Naive thymus-derived CD4-positive, alpha-beta T cell (primary cell): ENCODE measurements at regions not wholly inside any gene's neighbourhood (a gene's known extent, or its start where the extent isn't known, plus 50 kb on each side); places are given as distances from the start of the nearest gene placed in this dataset.

Experiments used
- ATAC-seq: fragments of 150-1000 bp; cut with Tn5 transposase; 2 replicates; pipeline ENCODE4 v1.10.0; 2021; ENCODE audit warnings: mild to moderate bottlenecking, moderate library complexity
- CTCF ChIA-PET: fragments of 350-600 bp; sonication (Branson Sonifier 250); formaldehyde crosslinking; loops from one replicate; lab custom pipeline; 2021; ENCODE audit warnings: antibody characterized with exemption; lab: Charles Lee
- POLR2A ChIA-PET: fragments of 350-600 bp; sonication (Branson Sonifier 250); formaldehyde crosslinking; loops from one replicate; lab custom pipeline; 2021; ENCODE audit warnings: antibody characterized with exemption, inconsistent platforms; lab: Charles Lee
- DNase-seq, 9 donors: peaks; one replicate each; pipeline versions ENCODE4 v3.0.0 to v3.0.0-alpha.2; 2020 to 2022; ENCODE audit warnings: mixed read lengths in 1 of 9
- H3K27ac ChIP-seq: one replicate; pipeline ENCODE4 v1.7.0; 2013; ENCODE audit warnings: mild to moderate bottlenecking, low read depth, low read length, moderate library complexity
- H3K27me3 ChIP-seq, 2 donors: one replicate each; pipeline ENCODE4 v1.7.0; 2013; ENCODE audit warnings: low read length in 2 of 2, mild to moderate bottlenecking in 2 of 2, moderate library complexity in 2 of 2; ENCODE audit not compliant: control insufficient read depth in 2 of 2, insufficient read depth in 2 of 2
- H3K36me3 ChIP-seq, 3 experiments: 1 replicate in 2 of 3; 2 replicates in 1 of 3; pipeline ENCODE4 v1.7.0; 2013; ENCODE audit warnings: low read length in 3 of 3, mild to moderate bottlenecking in 3 of 3, moderate library complexity in 1 of 3; ENCODE audit not compliant: insufficient read depth in 3 of 3, control insufficient read depth in 2 of 3
- H3K4me1 ChIP-seq, 2 donors: one replicate each; pipeline ENCODE4 v1.7.0; 2013; ENCODE audit warnings: low read length in 2 of 2, mild to moderate bottlenecking in 2 of 2, moderate library complexity in 1 of 2; ENCODE audit not compliant: control insufficient read depth in 2 of 2, insufficient read depth in 2 of 2
- H3K4me3 ChIP-seq: 2 replicates; pipeline ENCODE4 v1.7.0; 2013; ENCODE audit warnings: mild to moderate bottlenecking, low read length
- H3K9me3 ChIP-seq, 3 experiments: 1 replicate in 2 of 3; 2 replicates in 1 of 3; pipeline ENCODE4 v1.7.0; 2013; ENCODE audit warnings: low read length in 3 of 3; ENCODE audit not compliant: control insufficient read depth in 2 of 3
- H3K27ac Mint-ChIP-seq, 9 donors: one replicate each; pipeline ENCODE4 v1.8.0; 2020 to 2022; ENCODE audit warnings: mixed read lengths in 9 of 9, mild to moderate bottlenecking in 8 of 9, moderate library complexity in 5 of 9, inconsistent platforms in 2 of 9
- H3K27me3 Mint-ChIP-seq, 5 donors: one replicate each; pipeline ENCODE4 v1.8.0; 2021 to 2022; ENCODE audit warnings: mixed read lengths in 5 of 5, mild to moderate bottlenecking in 1 of 5
- H3K36me3 Mint-ChIP-seq, 5 donors: one replicate each; pipeline ENCODE4 v1.8.0; 2020 to 2022; ENCODE audit warnings: mixed read lengths in 5 of 5, mild to moderate bottlenecking in 3 of 5, inconsistent platforms in 1 of 5
- H3K4me1 Mint-ChIP-seq, 7 donors: one replicate each; pipeline ENCODE4 v1.8.0; 2020 to 2022; ENCODE audit warnings: mixed read lengths in 7 of 7, mild to moderate bottlenecking in 3 of 7, inconsistent platforms in 1 of 7
- H3K4me3 Mint-ChIP-seq, 10 donors: one replicate each; pipeline ENCODE4 v1.8.0; 2020 to 2022; ENCODE audit warnings: mild to moderate bottlenecking in 10 of 10, mixed read lengths in 10 of 10, moderate library complexity in 6 of 10, inconsistent platforms in 2 of 10
- H3K9me3 Mint-ChIP-seq, 11 donors: one replicate each; pipeline ENCODE4 v1.8.0; 2020 to 2022; ENCODE audit warnings: mixed read lengths in 11 of 11, mild to moderate bottlenecking in 4 of 11, inconsistent platforms in 1 of 11, moderate library complexity in 1 of 11
- intact Hi-C, 2 donors: fragments of 100-400 bp; cut with micrococcal nuclease; formaldehyde crosslinking; loops; one replicate each; pipeline ENCODE4 v1.15.1; 2023

DNA sequence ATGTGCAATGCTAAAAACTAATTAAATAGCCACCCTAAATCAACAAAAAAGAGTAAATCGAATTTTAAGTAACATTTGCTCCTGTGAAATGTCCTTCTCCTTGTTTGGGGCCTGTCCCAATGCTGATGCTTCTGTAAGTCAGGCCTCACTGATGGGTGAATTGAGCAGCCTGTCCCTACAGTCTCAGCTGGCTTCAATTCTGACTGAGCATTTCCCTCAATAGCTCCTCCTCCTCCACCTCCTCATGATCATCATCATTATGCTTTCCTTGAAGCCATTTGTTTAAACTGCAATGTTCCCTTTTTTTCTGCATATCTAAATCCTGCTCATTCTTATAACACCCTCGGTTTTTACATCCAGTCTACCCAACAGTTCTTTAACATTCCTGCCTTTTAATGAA lies 137.2 kb upstream of the CELF4 start:
- intact Hi-C loops, result no loop called here
- ChIA-PET POLR2A (no interaction called here), CTCF (no interaction called here)
- H3K27ac ChIP-seq, result no peak overlapping the region
- H3K27me3 ChIP-seq, result no peaks in the 10 kb centered on the region
- Mint-ChIP-seq H3K36me3 (no peaks in the 10 kb centered on the region), H3K4me1 (no peaks in the 10 kb centered on the region), H3K9me3 (peaks cover 0 to 8% (median 0%) of the 10 kb centered on the region in 11 donors), H3K27me3 (no peaks in the 10 kb centered on the region), H3K27ac (no peak overlapping the region), H3K4me3 (no peak overlapping the region)
- no peaks in the 10 kb centered on the region for H3K9me3 ChIP-seq
- ATAC-seq (no peak), DNase-seq (no peak)
- no peak overlapping the region for H3K4me3 ChIP-seq
- no peaks in the 10 kb centered on the region for H3K36me3 ChIP-seq
- H3K4me1 ChIP-seq, result no peaks in the 10 kb centered on the region

- H3K4me3 Mint-ChIP-seq, result no peak overlapping the region
- H3K9me3 ChIP-seq, result no peaks in the 10 kb centered on the region
- H3K27ac Mint-ChIP-seq, result no peak overlapping the region
- H3K36me3 ChIP-seq, result no peaks in the 10 kb centered on the region
- DNase-seq, result no peak
- H3K9me3 Mint-ChIP-seq, result peaks cover 0 to 8% (median 0%) of the 10 kb centered on the region in 11 donors
- no peaks in the 10 kb centered on the region for H3K4me1 ChIP-seq
- H3K27me3 Mint-ChIP-seq, result peaks cover 0 to 5% (median 0%) of the 10 kb centered on the region in 5 donors
- H3K27ac ChIP-seq, result no peak overlapping the region
- H3K27me3 ChIP-seq, result no peaks in the 10 kb centered on the region
- POLR2A ChIA-PET, result no interaction called here
- ATAC-seq, result no peak
- intact Hi-C loops, result no loop called here
- no peak overlapping the region for H3K4me3 ChIP-seq
- CTCF ChIA-PET, result no interaction called here
- no peaks in the 10 kb centered on the region for H3K4me1 Mint-ChIP-seq
- H3K36me3 Mint-ChIP-seq, result no peaks in the 10 kb centered on the region
These were observed 136.4 kb upstream of the CELF4 start for GRCh38 chr18:37701967-37702366.

- Mint-ChIP-seq H3K4me1 (no peaks in the 10 kb centered on the region), H3K9me3 (peaks cover 0 to 16% (median 0%) of the 10 kb centered on the region in 11 donors), H3K27me3 (peaks cover 0 to 6% (median 0%) of the 10 kb centered on the region in 5 donors), H3K4me3 (no peak overlapping the region), H3K36me3 (no peaks in the 10 kb centered on the region), H3K27ac (no peak overlapping the region)
- Histone ChIP-seq H3K36me3 (no peaks in the 10 kb centered on the region), H3K27me3 (no peaks in the 10 kb centered on the region), H3K9me3 (no peaks in the 10 kb centered on the region), H3K27ac (no peak overlapping the region), H3K4me1 (no peaks in the 10 kb centered on the region), H3K4me3 (no peak overlapping the region)
- intact Hi-C loops, result no loop called here
- CTCF ChIA-PET, result no interaction called here
- POLR2A ChIA-PET, result no interaction called here
- ATAC-seq, result no peak
- DNase-seq, result no peak
These were observed 133.0 kb upstream of the CELF4 start for GRCh38 chr18:37698508-37699040.

- ATAC-seq, result no peak
- no peak overlapping the region for H3K27ac ChIP-seq
- ChIA-PET POLR2A (no interaction called here), CTCF (no interaction called here)
- Mint-ChIP-seq H3K27me3 (peaks cover 0 to 6% (median 0%) of the 10 kb centered on the region in 5 donors), H3K36me3 (no peaks in the 10 kb centered on the region), H3K27ac (no peak overlapping the region), H3K4me1 (no peaks in the 10 kb centered on the region), H3K9me3 (peaks cover 0 to 17% (median 0%) of the 10 kb centered on the region in 11 donors), H3K4me3 (no peak overlapping the region)
- H3K36me3 ChIP-seq, result no peaks in the 10 kb centered on the region
- intact Hi-C loops, result no loop called here
- H3K4me1 ChIP-seq, result no peaks in the 10 kb centered on the region
- H3K27me3 ChIP-seq, result no peaks in the 10 kb centered on the region
- no peak for DNase-seq
- H3K9me3 ChIP-seq, result no peaks in the 10 kb centered on the region
- no peak overlapping the region for H3K4me3 ChIP-seq
These were observed 128.9 kb upstream of the CELF4 start for GRCh38 chr18:37694516-37694915.

- Mint-ChIP-seq H3K4me3 (no peak overlapping the region), H3K27me3 (no peaks in the 10 kb centered on the region), H3K36me3 (peaks cover 0 to 8% (median 0%) of the 10 kb centered on the region in 5 donors), H3K9me3 (peaks cover 0 to 14% (median 4%) of the 10 kb centered on the region in 11 donors), H3K4me1 (no peaks in the 10 kb centered on the region), H3K27ac (no peak overlapping the region)
- no peak overlapping the region for H3K27ac ChIP-seq
- H3K4me3 ChIP-seq, result no peak overlapping the region
- no peaks in the 10 kb centered on the region for H3K9me3 ChIP-seq
- H3K36me3 ChIP-seq, result no peaks in the 10 kb centered on the region
- ATAC-seq (no peak), DNase-seq (no peak)
- H3K4me1 ChIP-seq, result no peaks in the 10 kb centered on the region
- H3K27me3 ChIP-seq, result no peaks in the 10 kb centered on the region
- ChIA-PET CTCF (no interaction called here), POLR2A (no interaction called here)
- intact Hi-C loops, result no loop called here
These were observed 125.6 kb upstream of the CELF4 start for GRCh38 chr18:37691162-37691561.

DNA sequence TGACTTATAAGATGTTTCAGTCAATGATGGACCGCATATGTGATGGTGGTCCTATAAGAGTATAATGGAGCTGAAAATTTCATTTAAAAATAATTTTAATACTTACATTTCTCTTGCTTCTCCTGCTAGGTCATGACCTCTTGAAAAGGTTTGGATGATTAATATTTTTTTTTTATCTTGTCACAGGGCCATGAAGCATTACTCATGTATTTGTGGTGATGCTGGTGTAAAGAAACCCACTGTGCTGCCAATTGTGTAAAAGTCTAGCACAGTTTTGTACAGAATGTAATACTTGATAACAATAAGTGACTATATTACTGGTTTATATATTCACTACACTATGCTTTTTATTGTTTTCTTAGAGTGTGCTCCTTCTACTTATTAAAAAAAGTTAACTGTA lies 124.2 kb upstream of the CELF4 start:
- no peaks in the 10 kb centered on the region for H3K4me1 ChIP-seq
- no peak for ATAC-seq
- no peak for DNase-seq
- peaks cover 0 to 15% (median 4%) of the 10 kb centered on the region in 11 donors for H3K9me3 Mint-ChIP-seq
- no peaks in the 10 kb centered on the region for H3K4me1 Mint-ChIP-seq
- ChIA-PET POLR2A (no interaction called here), CTCF (no interaction called here)
- no peak overlapping the region for H3K4me3 ChIP-seq
- H3K27me3 ChIP-seq, result no peaks in the 10 kb centered on the region
- no peak overlapping the region for H3K4me3 Mint-ChIP-seq
- no peaks in the 10 kb centered on the region for H3K36me3 ChIP-seq
- no peak overlapping the region for H3K27ac ChIP-seq
- H3K36me3 Mint-ChIP-seq, result peaks cover 0 to 8% (median 0%) of the 10 kb centered on the region in 5 donors
- intact Hi-C loops, result no loop called here
- H3K27ac Mint-ChIP-seq, result no peak overlapping the region
- H3K9me3 ChIP-seq, result no peaks in the 10 kb centered on the region
- no peaks in the 10 kb centered on the region for H3K27me3 Mint-ChIP-seq

- peaks cover 0 to 19% (median 4%) of the 10 kb centered on the region in 11 donors for H3K9me3 Mint-ChIP-seq
- no peak overlapping the region for H3K4me3 ChIP-seq
- no peaks in the 10 kb centered on the region for H3K4me1 Mint-ChIP-seq
- no peaks in the 10 kb centered on the region for H3K27me3 ChIP-seq
- ATAC-seq, result no peak
- ChIA-PET POLR2A (no interaction called here), CTCF (no interaction called here)
- H3K36me3 Mint-ChIP-seq, result peaks cover 0 to 8% (median 0%) of the 10 kb centered on the region in 5 donors
- intact Hi-C loops, result no loop called here
- H3K4me1 ChIP-seq, result no peaks in the 10 kb centered on the region
- no peak overlapping the region for H3K4me3 Mint-ChIP-seq
- H3K9me3 ChIP-seq, result no peaks in the 10 kb centered on the region
- H3K36me3 ChIP-seq, result no peaks in the 10 kb centered on the region
- H3K27me3 Mint-ChIP-seq, result peaks cover 0 to 5% (median 0%) of the 10 kb centered on the region in 5 donors
- no peak for DNase-seq
- no peak overlapping the region for H3K27ac ChIP-seq
- H3K27ac Mint-ChIP-seq, result no peak overlapping the region
These were observed 119.0 kb upstream of the CELF4 start for GRCh38 chr18:37684590-37684989.
